HepG2 (cell line): ENCODE measurements at regions not wholly inside any gene's neighbourhood (a gene's known extent, or its start where the extent isn't known, plus 50 kb on each side); places are given as distances from the start of the nearest gene placed in this dataset.
A peak's percentile ranks its signal among the peaks of the same experiment; 100 is the strongest.

Source experiments
- CENPBD1 ChIP-seq: sonication (generic); formaldehyde crosslinking; IDR thresholded peaks from 2 replicates; pipeline ENCODE4 v1.8.0; 2022; ENCODE audit warnings: missing genetic modification reagents, low read depth, mild to moderate bottlenecking, borderline replicate concordance
- HDAC2 ChIP-seq: sonication (generic); formaldehyde crosslinking; IDR thresholded peaks from 2 replicates; pipeline ENCODE4 v1.4.0; 2020; ENCODE audit warnings: missing genetic modification reagents
- HHEX ChIP-seq: IDR thresholded peaks from 2 replicates; pipeline ENCODE4 v1.6.1; 2016; ENCODE audit warnings: control low read depth
- HNF1A ChIP-seq, 2 experiments: sonication (generic) in 1 of 2; formaldehyde crosslinking in 1 of 2; IDR thresholded peaks; 2 replicates each; pipeline versions ENCODE4 v1.4.0 to v1.6.1; 2016 to 2020; ENCODE audit warnings: borderline replicate concordance in 1 of 2, low read depth in 1 of 2, mild to moderate bottlenecking in 1 of 2, missing genetic modification reagents in 1 of 2
- IKZF5 ChIP-seq: IDR thresholded peaks from 2 replicates; pipeline ENCODE4 v1.6.1; 2018; ENCODE audit warnings: missing genetic modification reagents, mild to moderate bottlenecking, missing compliant biosample characterization
- KAT8 ChIP-seq: IDR thresholded peaks from 2 replicates; pipeline ENCODE4 v1.6.1; 2016; ENCODE audit warnings: missing genetic modification reagents, missing compliant biosample characterization
- KLF16 ChIP-seq, 2 experiments: sonication (generic) in 1 of 2; formaldehyde crosslinking in 1 of 2; IDR thresholded peaks; 2 replicates each; pipeline versions ENCODE4 v1.6.1 to v1.8.0; 2016 to 2023; ENCODE audit warnings: missing genetic modification reagents in 2 of 2, missing compliant biosample characterization in 1 of 2
- MLLT10 ChIP-seq: sonication (generic); formaldehyde crosslinking; IDR thresholded peaks from 2 replicates; pipeline ENCODE4 v1.4.0; 2020; ENCODE audit warnings: missing genetic modification reagents
- NR2F1 ChIP-seq, 2 experiments: fragments of 450-650 bp in 1 of 2; formaldehyde crosslinking in 1 of 2; IDR thresholded peaks; 2 replicates each; pipeline versions ENCODE4 v1.5.0 to v1.6.1; 2016 to 2020; ENCODE audit warnings: mild to moderate bottlenecking in 1 of 2, missing compliant biosample characterization in 1 of 2, missing genetic modification reagents in 1 of 2, moderate library complexity in 1 of 2
- REPIN1 ChIP-seq: sonication (generic); formaldehyde crosslinking; IDR thresholded peaks from 2 replicates; pipeline ENCODE4 v1.8.0; 2022; ENCODE audit warnings: missing genetic modification reagents, low read depth, mild to moderate bottlenecking, borderline replicate concordance
- SOX5 ChIP-seq: IDR thresholded peaks from 2 replicates; pipeline ENCODE4 v1.6.1; 2016; ENCODE audit warnings: borderline replicate concordance
- SP140L ChIP-seq: sonication (generic); formaldehyde crosslinking; IDR thresholded peaks from 2 replicates; pipeline ENCODE4 v1.4.0; 2020; ENCODE audit warnings: missing genetic modification reagents, borderline replicate concordance
- TAF15 ChIP-seq: fragments of 200-400 bp; formaldehyde crosslinking; IDR thresholded peaks from one replicate; pipeline ENCODE4 v1.6.1; 2018; ENCODE audit warnings: mild to moderate bottlenecking, low read depth, low read length; ENCODE audit not compliant: poor library complexity, severe bottlenecking
- TOPORS ChIP-seq: sonication (generic); formaldehyde crosslinking; IDR thresholded peaks from 2 replicates; pipeline ENCODE4 v1.8.0; 2023; ENCODE audit warnings: mild to moderate bottlenecking, missing genetic modification reagents
- ZNF644 ChIP-seq: IDR thresholded peaks from 2 replicates; pipeline ENCODE4 v1.6.1; 2016; ENCODE audit warnings: low read depth
- TF ChIP-seq, protein P1 (sequence below): sonication (generic); formaldehyde crosslinking; IDR thresholded peaks from 2 replicates; pipeline ENCODE4 v1.4.0; 2020; ENCODE audit warnings: missing genetic modification reagents
- TF ChIP-seq, protein P2 (sequence below): IDR thresholded peaks from 2 replicates; pipeline ENCODE4 v1.6.1; 2016; ENCODE audit warnings: mild to moderate bottlenecking
- TF ChIP-seq, protein P3 (sequence below): sonication (generic); formaldehyde crosslinking; conservative IDR thresholded peaks from 2 replicates; pipeline ENCODE4 v1.4.0; 2020; ENCODE audit warnings: missing genetic modification reagents

DNA sequence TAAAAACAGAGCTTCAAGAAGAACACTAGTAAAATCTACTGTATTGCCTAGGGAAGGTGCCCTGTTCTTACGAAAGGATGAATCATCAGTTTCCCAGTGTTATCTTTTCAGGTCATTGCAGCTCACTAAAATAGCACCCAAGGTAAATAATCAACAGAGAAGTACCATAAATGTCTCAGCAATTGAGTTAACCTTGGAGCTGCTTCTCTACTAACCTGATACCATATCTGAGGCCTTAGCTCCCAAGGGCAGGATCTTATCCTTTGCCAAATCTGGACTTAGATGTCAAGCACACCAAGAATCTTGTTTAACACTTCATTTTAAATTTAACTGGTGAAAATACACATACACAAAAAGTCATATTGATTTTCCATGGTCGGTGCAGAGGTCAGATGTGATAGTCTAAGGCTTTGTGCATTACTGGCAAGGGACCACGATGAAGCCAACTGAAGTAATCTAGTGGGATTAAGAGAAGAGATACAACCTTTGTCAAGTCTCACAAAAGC, 81.5 kb downstream of the EDN1 start (continued):
- TF ChIP-seq HNF1A (IDR thresholded peaks at IDR 0.05; ENCODE audit: low read depth): peak; percentile 66
- peak; percentile 35; the same call in 1 of the 2 replicates for TF ChIP-seq HNF1A (CRISPR knock-in tag; IDR thresholded peaks at IDR 0.05; ENCODE audit: borderline replicate concordance)
- TF ChIP-seq REPIN1 (CRISPR knock-in tag): no peak
- TF ChIP-seq, protein P1, sequence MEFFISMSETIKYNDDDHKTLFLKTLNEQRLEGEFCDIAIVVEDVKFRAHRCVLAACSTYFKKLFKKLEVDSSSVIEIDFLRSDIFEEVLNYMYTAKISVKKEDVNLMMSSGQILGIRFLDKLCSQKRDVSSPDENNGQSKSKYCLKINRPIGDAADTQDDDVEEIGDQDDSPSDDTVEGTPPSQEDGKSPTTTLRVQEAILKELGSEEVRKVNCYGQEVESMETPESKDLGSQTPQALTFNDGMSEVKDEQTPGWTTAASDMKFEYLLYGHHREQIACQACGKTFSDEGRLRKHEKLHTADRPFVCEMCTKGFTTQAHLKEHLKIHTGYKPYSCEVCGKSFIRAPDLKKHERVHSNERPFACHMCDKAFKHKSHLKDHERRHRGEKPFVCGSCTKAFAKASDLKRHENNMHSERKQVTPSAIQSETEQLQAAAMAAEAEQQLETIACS: no peak
- TF ChIP-seq IKZF5 (CRISPR knock-in tag): peak; percentile 60
- TF ChIP-seq SP140L (CRISPR knock-in tag): 0 out of 2 replicates have a peak, but pooled peaks have one; percentile 32
- peak in 1 of 2 experiments; percentile 67; a peak in 1 of 4 replicates for TF ChIP-seq KLF16 (CRISPR knock-in tag; IDR thresholded peaks at IDR 0.05)
- TF ChIP-seq, protein P2, sequence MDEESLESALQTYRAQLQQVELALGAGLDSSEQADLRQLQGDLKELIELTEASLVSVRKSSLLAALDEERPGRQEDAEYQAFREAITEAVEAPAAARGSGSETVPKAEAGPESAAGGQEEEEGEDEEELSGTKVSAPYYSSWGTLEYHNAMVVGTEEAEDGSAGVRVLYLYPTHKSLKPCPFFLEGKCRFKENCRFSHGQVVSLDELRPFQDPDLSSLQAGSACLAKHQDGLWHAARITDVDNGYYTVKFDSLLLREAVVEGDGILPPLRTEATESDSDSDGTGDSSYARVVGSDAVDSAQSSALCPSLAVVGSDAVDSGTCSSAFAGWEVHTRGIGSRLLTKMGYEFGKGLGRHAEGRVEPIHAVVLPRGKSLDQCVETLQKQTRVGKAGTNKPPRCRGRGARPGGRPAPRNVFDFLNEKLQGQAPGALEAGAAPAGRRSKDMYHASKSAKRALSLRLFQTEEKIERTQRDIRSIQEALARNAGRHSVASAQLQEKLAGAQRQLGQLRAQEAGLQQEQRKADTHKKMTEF (CRISPR knock-in tag): peak; percentile 76
- TF ChIP-seq TAF15: no peak
- TF ChIP-seq, protein P3, sequence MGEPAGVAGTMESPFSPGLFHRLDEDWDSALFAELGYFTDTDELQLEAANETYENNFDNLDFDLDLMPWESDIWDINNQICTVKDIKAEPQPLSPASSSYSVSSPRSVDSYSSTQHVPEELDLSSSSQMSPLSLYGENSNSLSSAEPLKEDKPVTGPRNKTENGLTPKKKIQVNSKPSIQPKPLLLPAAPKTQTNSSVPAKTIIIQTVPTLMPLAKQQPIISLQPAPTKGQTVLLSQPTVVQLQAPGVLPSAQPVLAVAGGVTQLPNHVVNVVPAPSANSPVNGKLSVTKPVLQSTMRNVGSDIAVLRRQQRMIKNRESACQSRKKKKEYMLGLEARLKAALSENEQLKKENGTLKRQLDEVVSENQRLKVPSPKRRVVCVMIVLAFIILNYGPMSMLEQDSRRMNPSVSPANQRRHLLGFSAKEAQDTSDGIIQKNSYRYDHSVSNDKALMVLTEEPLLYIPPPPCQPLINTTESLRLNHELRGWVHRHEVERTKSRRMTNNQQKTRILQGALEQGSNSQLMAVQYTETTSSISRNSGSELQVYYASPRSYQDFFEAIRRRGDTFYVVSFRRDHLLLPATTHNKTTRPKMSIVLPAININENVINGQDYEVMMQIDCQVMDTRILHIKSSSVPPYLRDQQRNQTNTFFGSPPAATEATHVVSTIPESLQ (CRISPR knock-in tag): no peak
- TF ChIP-seq MLLT10 (CRISPR knock-in tag): no peak
- TF ChIP-seq NR2F1 (CRISPR knock-in tag; IDR thresholded peaks at IDR 0.05): peak in 1 of 2 experiments; percentile 85; a peak in 3 of 4 replicates
- TF ChIP-seq KAT8 (CRISPR knock-in tag): peak; percentile 58; the same call in 1 of the 2 replicates
- TF ChIP-seq TOPORS (CRISPR knock-in tag): no peak
- TF ChIP-seq HDAC2: peak; percentile 74
- peak; percentile 70; the same call in 1 of the 2 replicates for TF ChIP-seq SOX5
- peak; percentile 77 for TF ChIP-seq ZNF644 (CRISPR knock-in tag)
- no peak for TF ChIP-seq CENPBD1 (CRISPR knock-in tag)
- peak; percentile 78 for TF ChIP-seq HHEX (CRISPR knock-in tag)
